ENCODE measurements at regions not wholly inside any gene's neighbourhood (a gene's known extent, or its start where the extent isn't known, plus 50 kb on each side); places are given as distances from the start of the nearest gene placed in this dataset.

GRCh38 chr9:96086936-96087571 is 211.6 kb downstream of the ERCC6L2 start:
- no peak for FAIRE-seq

- FAIRE-seq = no peak
These were observed 210.1 kb downstream of the ERCC6L2 start for GRCh38 chr9:96085491-96086143.

DNA sequence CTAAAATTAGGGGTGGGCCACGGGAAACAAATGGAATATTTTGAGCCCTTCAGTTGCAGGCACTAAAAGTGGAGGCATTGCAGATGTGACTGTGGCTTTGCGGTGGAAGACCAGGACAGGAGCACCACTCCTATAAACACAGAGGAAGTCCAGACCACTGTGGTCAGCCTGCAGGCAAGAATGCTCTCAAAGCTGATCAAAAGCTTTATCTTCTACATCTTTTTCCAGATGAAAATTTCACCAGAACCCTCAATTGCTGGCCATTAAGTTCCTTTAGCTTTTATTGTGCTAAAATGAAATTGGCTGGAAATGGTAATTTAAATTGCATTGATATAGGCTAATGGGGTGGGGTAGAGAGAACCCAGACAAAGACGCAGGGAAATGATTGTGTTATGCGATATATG is 208.8 kb downstream of the ERCC6L2 start:
- FAIRE-seq = peak; percentile 26

DNA sequence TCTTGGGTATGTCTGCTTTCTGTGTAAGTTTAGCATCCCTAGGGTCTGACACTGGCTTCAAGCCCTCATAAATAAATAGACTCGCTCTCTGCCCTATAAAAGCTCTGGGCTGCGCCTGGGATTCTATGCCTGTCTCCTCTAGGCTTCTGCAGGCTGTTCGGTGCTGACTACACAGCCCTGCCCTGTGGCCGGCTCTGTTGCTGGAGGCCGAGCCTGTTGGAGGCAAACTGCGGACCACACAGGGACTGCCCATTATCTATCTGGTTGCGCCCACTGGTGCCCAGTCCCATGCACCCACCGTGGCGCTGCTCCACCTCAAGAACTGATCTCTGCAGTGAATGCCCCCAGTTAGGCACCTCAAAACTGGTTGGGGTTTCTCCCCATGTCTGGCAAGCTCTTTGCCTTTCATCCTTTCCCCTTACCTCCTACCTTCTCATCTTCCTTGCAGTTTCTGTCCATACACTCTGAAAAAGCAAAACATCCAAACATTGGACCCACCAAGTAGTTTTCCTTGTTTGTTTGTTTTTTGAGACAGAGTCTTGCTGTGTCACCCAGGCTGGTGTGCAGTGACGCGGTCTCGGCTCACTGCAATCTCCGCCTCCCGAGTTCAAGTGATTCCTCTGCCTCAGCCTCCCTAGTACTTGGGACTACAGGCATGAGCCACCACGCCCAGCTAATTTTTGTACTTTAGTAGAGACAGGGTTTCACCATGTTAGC is 207.2 kb downstream of the ERCC6L2 start:
- FAIRE-seq = no peak

DNA sequence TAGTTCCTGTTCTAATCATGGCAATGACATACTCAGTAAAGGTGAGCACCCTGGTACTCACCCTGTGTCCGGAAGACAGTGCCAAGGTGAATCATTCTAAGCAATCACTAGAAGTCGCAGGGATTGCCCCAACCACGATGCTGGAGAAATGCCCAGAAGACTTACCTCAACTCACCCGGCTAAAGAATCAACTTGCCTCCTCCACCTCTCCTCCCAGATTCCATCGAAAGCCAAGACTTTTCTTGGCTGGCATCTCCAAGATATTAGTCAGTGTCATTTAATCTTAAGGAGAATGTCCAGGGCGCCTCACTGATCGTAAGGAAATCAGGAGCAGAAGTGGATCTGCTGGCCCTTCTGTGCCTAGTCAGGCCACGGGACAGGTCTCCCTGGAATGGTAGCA is 204.9 kb downstream of the ERCC6L2 start:
- FAIRE-seq = no peak

DNA sequence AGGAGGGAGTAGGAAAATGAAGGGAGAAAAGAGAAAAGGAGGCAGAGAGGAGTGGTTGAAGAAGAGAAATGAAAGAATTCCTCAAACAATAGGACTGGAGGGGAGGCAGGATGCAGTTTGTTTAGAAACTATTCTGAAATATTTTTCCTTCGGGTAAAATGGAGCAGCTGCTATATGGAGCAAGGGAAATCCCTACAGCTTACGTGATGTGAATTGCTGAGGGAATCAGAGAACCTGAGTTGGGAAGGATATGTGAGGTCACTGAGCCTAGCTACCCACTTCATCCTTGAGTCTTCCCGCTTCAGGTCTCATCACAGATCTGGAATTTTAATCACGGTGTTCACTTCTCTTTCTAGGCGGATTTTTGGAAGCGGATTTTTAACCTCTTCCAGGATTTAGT is 204.3 kb downstream of the ERCC6L2 start:
- no peak for FAIRE-seq

- peak; percentile 88 for FAIRE-seq
These were observed 203.5 kb downstream of the ERCC6L2 start for GRCh38 chr9:96078897-96079490.

GRCh38 chr9:96075757-96076156 is 200.3 kb downstream of the ERCC6L2 start:
- no peak for FAIRE-seq

GRCh38 chr9:96075111-96075510 is 199.6 kb downstream of the ERCC6L2 start:
- no peak for FAIRE-seq

- no peak for FAIRE-seq
These were observed 198.3 kb downstream of the ERCC6L2 start for GRCh38 chr9:96073531-96074480.

DNA sequence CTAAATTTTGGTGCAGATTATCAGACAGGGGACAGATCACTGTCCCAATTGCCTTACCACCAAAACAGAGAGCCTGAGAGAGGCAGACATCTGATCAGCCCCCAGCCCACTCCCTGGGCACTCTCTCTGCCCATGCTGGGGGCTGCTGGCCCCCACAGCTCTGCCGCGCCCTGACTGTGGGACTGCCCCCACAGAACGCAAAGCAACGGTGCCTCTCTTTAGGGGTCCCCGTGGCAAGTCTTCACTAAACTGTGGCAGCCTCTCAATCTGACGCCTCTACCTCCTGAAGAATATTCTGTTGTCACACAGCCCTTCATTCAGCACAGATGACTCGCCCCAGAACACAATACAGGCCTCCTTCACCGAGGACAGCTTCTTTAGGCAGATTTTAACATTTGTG is 197.4 kb downstream of the ERCC6L2 start:
- FAIRE-seq = no peak

GRCh38 chr9:96071815-96072124 is 196.3 kb downstream of the ERCC6L2 start:
- FAIRE-seq = no peak

DNA sequence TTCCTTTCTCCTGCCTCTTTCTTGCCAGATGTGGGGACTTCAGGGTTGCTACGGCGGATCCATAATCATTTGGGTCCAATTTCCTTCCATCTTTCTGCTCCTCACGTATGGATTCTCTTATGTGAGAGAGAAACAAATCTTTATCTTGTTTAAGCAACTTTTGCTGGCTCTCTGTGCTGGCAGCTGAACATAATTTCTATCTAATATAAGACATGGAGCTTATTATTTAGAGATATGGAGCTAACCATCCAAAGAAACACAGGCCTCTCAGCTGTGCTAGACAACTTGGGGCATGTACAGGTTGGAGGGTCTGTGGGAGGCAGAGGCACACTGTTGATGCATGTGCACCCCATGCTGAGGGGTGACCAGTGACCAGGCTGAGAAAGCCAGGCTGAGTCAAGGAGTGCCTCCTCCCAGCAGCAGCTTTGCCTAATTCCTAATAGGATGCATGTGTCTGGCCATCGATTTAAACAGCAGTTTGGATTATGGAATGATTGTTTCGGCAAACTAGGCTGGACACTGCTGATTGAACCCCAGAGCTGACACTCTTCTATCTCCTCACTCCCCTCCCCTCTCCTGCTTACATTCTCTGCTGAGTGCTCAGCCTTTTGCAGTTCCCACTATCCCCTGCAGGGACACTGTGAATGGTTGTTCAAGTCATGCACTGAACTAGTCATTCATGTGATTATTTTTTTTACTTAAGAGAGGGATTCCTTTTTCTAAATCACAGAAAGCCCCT is 195.8 kb downstream of the ERCC6L2 start:
- FAIRE-seq = no peak

DNA sequence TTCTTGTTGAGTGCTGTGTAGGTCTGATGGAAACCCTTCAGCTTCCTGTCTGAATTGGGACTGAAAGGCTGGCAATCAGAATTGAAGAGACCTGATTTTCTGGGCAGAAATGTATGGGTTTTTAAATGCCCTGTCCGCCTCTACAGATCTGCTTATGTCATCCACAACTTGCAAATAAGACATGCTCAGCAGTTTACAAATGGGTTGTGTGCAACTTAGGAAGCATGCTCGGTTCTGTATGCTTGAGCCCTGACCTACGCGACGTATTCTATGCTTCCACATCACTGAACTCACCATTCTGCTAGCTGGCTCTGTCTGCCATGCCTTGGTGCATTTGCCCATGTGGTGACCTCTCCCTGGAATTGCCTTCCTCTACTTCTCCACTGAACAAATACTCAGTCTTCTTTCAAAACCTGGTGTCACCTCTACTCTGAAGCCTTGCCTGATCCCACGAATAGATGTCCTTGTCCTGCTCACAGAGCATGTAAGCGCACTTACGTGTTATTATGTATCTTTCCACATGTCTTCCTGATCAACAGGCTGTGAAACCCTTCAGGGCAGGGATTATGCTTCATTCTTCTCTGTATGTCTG is 194.2 kb downstream of the ERCC6L2 start:
- no peak for FAIRE-seq

GRCh38 chr9:96068511-96068910 is 193.0 kb downstream of the ERCC6L2 start:
- FAIRE-seq = no peak

- FAIRE-seq = no peak
These were observed 192.1 kb downstream of the ERCC6L2 start for GRCh38 chr9:96067600-96067999.

DNA sequence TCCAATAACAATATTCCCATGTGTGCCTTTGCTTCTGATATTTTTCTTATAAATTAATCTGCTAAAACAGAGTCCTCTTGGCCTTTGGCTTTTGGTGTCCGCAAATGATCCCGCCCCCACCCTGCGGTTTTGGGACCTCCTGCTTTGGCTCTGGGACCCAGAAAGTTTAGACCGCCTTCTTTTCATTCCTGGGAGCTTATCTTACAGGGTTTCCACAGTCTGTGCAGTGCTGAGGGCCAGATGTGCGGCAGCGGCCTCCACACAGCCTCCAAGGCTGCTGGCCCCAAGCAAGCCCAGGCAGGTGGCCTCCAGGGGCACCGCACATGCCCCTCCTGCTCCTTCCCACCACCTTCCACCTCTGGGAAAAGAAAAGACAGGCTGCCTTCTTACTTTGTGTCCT is 191.5 kb downstream of the ERCC6L2 start:
- peak; percentile 86 for FAIRE-seq

- FAIRE-seq = no peak
These were observed 190.2 kb downstream of the ERCC6L2 start for GRCh38 chr9:96065482-96066251.

DNA sequence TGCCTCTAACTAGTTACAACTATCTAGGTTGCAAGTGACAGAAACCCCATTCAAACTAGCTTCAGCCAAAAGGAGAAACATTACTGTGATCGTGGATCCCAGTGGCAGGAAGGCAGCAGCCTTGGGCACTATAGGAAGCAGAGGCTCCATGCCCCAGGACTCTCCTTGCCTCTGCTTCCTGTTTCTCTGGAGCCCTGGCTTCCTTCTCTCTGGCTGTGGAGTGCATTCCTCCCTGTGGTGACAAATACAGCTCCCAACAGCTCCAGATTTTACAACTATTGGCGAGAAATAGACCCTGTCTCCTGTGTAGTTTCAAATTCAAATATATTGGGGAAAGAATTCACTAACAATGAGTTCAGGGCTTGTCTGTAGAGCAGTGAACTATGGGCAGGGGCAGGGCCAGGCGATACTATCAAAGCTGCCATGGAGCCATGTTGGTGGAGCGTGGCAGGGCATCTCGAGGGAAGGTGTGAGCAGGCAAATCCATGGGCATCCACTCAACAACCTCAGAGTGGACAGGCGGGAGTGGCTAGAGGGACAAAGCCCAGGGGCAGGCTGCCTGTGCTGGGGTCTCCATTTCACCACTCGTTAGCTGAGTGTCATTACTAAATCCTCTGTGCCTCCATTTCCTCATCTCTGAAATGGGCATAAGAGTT is 189.5 kb downstream of the ERCC6L2 start:
- FAIRE-seq = no peak

- no peak for FAIRE-seq
These were observed 187.4 kb downstream of the ERCC6L2 start for GRCh38 chr9:96062854-96063253.
